ENCODE measurements at regions not wholly inside any gene's neighbourhood (a gene's known extent, or its start where the extent isn't known, plus 50 kb on each side); places are given as distances from the start of the nearest gene placed in this dataset.

DNA sequence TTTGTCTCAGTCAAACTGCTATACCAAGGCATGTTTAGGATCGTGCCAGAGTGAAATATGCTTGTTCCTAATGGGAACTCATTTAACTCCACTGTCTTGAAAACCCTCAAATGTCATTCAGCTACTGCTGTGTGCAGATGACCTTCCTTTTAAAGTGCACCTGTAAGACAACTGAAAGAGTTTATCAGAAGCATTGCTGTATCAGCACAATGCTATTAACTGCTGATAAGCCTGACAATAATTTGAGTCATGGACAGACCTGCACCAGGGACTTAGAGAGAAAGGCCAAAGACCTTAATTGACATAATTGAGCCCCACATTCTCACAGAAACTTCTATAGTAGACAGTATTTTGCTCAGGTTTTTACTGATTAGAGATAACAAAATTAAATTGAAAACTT is 557.9 kb downstream of the DIPK2A start:
- TF ChIP-seq, protein P1, sequence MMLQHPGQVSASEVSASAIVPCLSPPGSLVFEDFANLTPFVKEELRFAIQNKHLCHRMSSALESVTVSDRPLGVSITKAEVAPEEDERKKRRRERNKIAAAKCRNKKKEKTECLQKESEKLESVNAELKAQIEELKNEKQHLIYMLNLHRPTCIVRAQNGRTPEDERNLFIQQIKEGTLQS (IDR thresholded peaks at IDR 0.05) = no peak
- TF ChIP-seq, protein P2, sequence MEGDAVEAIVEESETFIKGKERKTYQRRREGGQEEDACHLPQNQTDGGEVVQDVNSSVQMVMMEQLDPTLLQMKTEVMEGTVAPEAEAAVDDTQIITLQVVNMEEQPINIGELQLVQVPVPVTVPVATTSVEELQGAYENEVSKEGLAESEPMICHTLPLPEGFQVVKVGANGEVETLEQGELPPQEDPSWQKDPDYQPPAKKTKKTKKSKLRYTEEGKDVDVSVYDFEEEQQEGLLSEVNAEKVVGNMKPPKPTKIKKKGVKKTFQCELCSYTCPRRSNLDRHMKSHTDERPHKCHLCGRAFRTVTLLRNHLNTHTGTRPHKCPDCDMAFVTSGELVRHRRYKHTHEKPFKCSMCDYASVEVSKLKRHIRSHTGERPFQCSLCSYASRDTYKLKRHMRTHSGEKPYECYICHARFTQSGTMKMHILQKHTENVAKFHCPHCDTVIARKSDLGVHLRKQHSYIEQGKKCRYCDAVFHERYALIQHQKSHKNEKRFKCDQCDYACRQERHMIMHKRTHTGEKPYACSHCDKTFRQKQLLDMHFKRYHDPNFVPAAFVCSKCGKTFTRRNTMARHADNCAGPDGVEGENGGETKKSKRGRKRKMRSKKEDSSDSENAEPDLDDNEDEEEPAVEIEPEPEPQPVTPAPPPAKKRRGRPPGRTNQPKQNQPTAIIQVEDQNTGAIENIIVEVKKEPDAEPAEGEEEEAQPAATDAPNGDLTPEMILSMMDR (IDR thresholded peaks at IDR 0.05; ENCODE audit: low read depth, low read length, missing input control) = no peak
